GM12878 (cell line): ENCODE measurements at regions not wholly inside any gene's neighbourhood (a gene's known extent, or its start where the extent isn't known, plus 50 kb on each side); places are given as distances from the start of the nearest gene placed in this dataset.

Experiments used
- ATAC-seq: fragments of 200-7000 bp; cut with Tn5 transposase; 3 replicates; pipeline ENCODE4 v1.9.1; 2020; ENCODE audit warnings: mild to moderate bottlenecking, moderate library complexity
- BruUV-seq: library from RNA; stranded (reverse); fragments of 400-500 nt; replicated peaks from 2 replicates; lab custom pipeline; 2021; lab: Mats Ljungman, UMichigan
- CTCF ChIA-PET: fragments of 300-600 bp; sonication (Branson Sonifier 250); formaldehyde crosslinking; extraction: SDS; loops from one replicate; lab custom pipeline; 2021; ENCODE audit warnings: inconsistent platforms; lab: Yijun Ruan, JAX
- POLR2A ChIA-PET: fragments of 350-600 bp; formaldehyde crosslinking; extraction: SDS; loops from one replicate; lab custom pipeline; 2021; ENCODE audit warnings: inconsistent platforms; lab: Charles Lee
- RAD21 ChIA-PET: fragments of 300-600 bp; sonication (Branson Sonifier 250); formaldehyde crosslinking; loops from one replicate; lab custom pipeline; 2023; ENCODE audit warnings: antibody characterized with exemption; ENCODE audit not compliant: unreplicated experiment; lab: Charles Lee
- SMC1A ChIA-PET: fragments of 300-600 bp; sonication (Branson Sonifier 250); formaldehyde crosslinking; loops from one replicate; lab custom pipeline; 2023; ENCODE audit not compliant: unreplicated experiment, uncharacterized antibody; lab: Charles Lee
- DNase-seq: peaks from one replicate; pipeline ENCODE4 v3.0.0-alpha.2; 2011; ENCODE audit warnings: low read depth, low spot score
- FAIRE-seq: peaks from 3 replicates; lab custom pipeline; 2011; peaks lifted over from hg19 to GRCh38; lab: Jason Lieb, UNC
- H2AFZ ChIP-seq: 2 replicates; pipeline ENCODE4 v1.6.0; 2011; ENCODE audit warnings: low read depth, low read length, control low read depth; ENCODE audit not compliant: control insufficient read depth
- H3K27ac ChIP-seq: 2 replicates; pipeline ENCODE4 v1.5.1; 2011; ENCODE audit warnings: control low read depth; ENCODE audit not compliant: control insufficient read depth, insufficient read depth
- H3K27me3 ChIP-seq, 2 experiments: replicated peaks in 1 of 2; 2 replicates each; pipeline versions ENCODE4 v1.6.0 to v1.6.1; 2011; ENCODE audit warnings: low read length in 1 of 2; ENCODE audit not compliant: control insufficient read depth in 2 of 2, insufficient read depth in 2 of 2
- H3K36me3 ChIP-seq, 2 experiments: 2 replicates each; pipeline ENCODE4 v1.5.1; 2011; ENCODE audit warnings: low read length in 1 of 2; ENCODE audit not compliant: control insufficient read depth in 2 of 2, insufficient read depth in 2 of 2
- H3K4me1 ChIP-seq: 2 replicates; pipeline ENCODE4 v1.6.1; 2011; ENCODE audit warnings: mild to moderate bottlenecking, low read length, moderate library complexity, mixed read lengths; ENCODE audit not compliant: control insufficient read depth, insufficient read depth
- H3K4me2 ChIP-seq: 2 replicates; pipeline ENCODE4 v1.6.0; 2011; ENCODE audit warnings: control low read depth; ENCODE audit not compliant: control insufficient read depth, insufficient read depth
- H3K4me3 ChIP-seq: fragments of 200-600 bp; sonication (generic); 2 replicates; pipeline ENCODE4 v1.5.1; 2016
- H3K79me2 ChIP-seq: 2 replicates; pipeline ENCODE4 v1.6.0; 2011; ENCODE audit warnings: low read length; ENCODE audit not compliant: control insufficient read depth, insufficient read depth
- H3K9ac ChIP-seq: 2 replicates; pipeline ENCODE4 v1.8.0; 2011; ENCODE audit warnings: low read length, control low read depth, mixed read lengths; ENCODE audit not compliant: control insufficient read depth, insufficient read depth
- H3K9me3 ChIP-seq: replicated peaks from 3 replicates; pipeline ENCODE4 v1.5.1; 2011; ENCODE audit warnings: mild to moderate bottlenecking, low read length; ENCODE audit not compliant: control insufficient read depth, insufficient read depth
- H4K20me1 ChIP-seq: 2 replicates; pipeline ENCODE4 v1.6.0; 2011; ENCODE audit not compliant: control insufficient read depth, insufficient read depth
- MEF2A ChIP-seq: IDR thresholded peaks from 2 replicates; pipeline ENCODE4 v1.6.1; 2011; ENCODE audit warnings: low read depth, mild to moderate bottlenecking, low read length, moderate library complexity; ENCODE audit not compliant: insufficient read depth
- RELB ChIP-seq: fragments of 450-650 bp; IDR thresholded peaks from 2 replicates; pipeline ENCODE4 v1.6.1; 2017; ENCODE audit warnings: low read depth, mild to moderate bottlenecking, moderate library complexity
- SIX5 ChIP-seq: IDR thresholded peaks from 2 replicates; pipeline ENCODE4 v1.6.1; 2011; ENCODE audit warnings: mild to moderate bottlenecking, low read depth, low read length, moderate library complexity; ENCODE audit not compliant: severe bottlenecking
- SREBF2 ChIP-seq: IDR thresholded peaks from 2 replicates; pipeline ENCODE4 v1.6.1; 2012; ENCODE audit warnings: mild to moderate bottlenecking, low read length
- TAF1 ChIP-seq: IDR thresholded peaks from 2 replicates; pipeline ENCODE4 v1.6.1; 2011; ENCODE audit warnings: mild to moderate bottlenecking, low read depth, low read length, borderline replicate concordance
- ZNF384 ChIP-seq: IDR thresholded peaks from 2 replicates; pipeline ENCODE4 v1.6.1; 2012; ENCODE audit warnings: low read depth, mild to moderate bottlenecking, low read length, improper control_type of control experiment, borderline replicate concordance
- ZZZ3 ChIP-seq: IDR thresholded peaks from 2 replicates; pipeline ENCODE4 v1.6.1; 2011; ENCODE audit warnings: low read depth; ENCODE audit not compliant: control insufficient read depth, insufficient read length
- WGBS: methylation state at CpG from one replicate; pipeline ENCODE4 v1.1.6; 2016; ENCODE audit warnings: low lambda C conversion rate; ENCODE audit not compliant: insufficient replicate concordance, insufficient coverage; ENCODE audit errors: missing lambda C conversion rate; 5-methylcytosine and 5-hydroxymethylcytosine counted together
- in situ Hi-C: fragments of 300-500 bp; cut with MboI; formaldehyde crosslinking; loops from 9 replicates; pipeline ENCODE4 v1.14.3; 2018; ENCODE audit warnings: mixed read lengths
- intact Hi-C: fragments of 100-400 bp; cut with micrococcal nuclease; formaldehyde crosslinking; loops from one replicate; pipeline ENCODE4 v1.14.2; 2022; ENCODE audit not compliant: unreplicated experiment

GRCh38 chr14:42629553-42629952, 1022.9 kb downstream of the LRFN5 start (continued):
- no peak for TF ChIP-seq RELB
- TF ChIP-seq TAF1, result no peak
- TF ChIP-seq MEF2A, result no peak
- no peak for TF ChIP-seq ZZZ3
- no peak for TF ChIP-seq SREBF2

- ChIA-PET POLR2A (no interaction called here), SMC1A (interaction anchor here (1.5 kb wide), 1 partner anchor 10 kb away, joined by 4 read pairs; no protein-coding TSS in a partner anchor), RAD21 (no interaction called here), CTCF (interaction anchor here (1.2 kb wide), 1 partner anchor 11 kb away, joined by 4 read pairs; no protein-coding TSS in a partner anchor)
- Histone ChIP-seq H3K4me1 (no peaks in the 10 kb centered on the region), H3K9ac (no peak overlapping the region), H3K27ac (no peak overlapping the region), H3K9me3 (no peaks in the 10 kb centered on the region), H3K4me3 (no peak overlapping the region), H3K36me3 (no peaks in the 10 kb centered on the region), H2AFZ (no peak overlapping the region), H3K79me2 (no peaks in the 10 kb centered on the region), H4K20me1 (no peaks in the 10 kb centered on the region), H3K27me3 (no peaks in the 10 kb centered on the region), H3K4me2 (no peak overlapping the region)
- intact Hi-C loops (no loop called here), in situ Hi-C loops (no loop called here)
- TF ChIP-seq ZNF384, result no peak
- TF ChIP-seq SIX5, result no peak
- FAIRE-seq, result no peak
- no peak for ATAC-seq
- no peak for DNase-seq
- WGBS, result 0% methylated on average over 1 of the region's 1 CpG
- no TSS peak for BruUV-seq
These were observed 1021.9 kb downstream of the LRFN5 start for GRCh38 chr14:42628602-42629001.
